WI38 (cell line): ENCODE measurements at regions not wholly inside any gene's neighbourhood (a gene's known extent, or its start where the extent isn't known, plus 50 kb on each side); places are given as distances from the start of the nearest gene placed in this dataset.

ENCODE experiments used
- H3K4me3 ChIP-seq: 2 replicates; pipeline ENCODE4 v1.5.1; 2011; ENCODE audit warnings: low read depth, mild to moderate bottlenecking, control low read depth, low read length
- TF ChIP-seq, protein P1 (sequence below): IDR thresholded peaks from 2 replicates; pipeline ENCODE4 v1.5.1; 2012; ENCODE audit warnings: low read depth, mild to moderate bottlenecking, control low read depth, low read length

DNA sequence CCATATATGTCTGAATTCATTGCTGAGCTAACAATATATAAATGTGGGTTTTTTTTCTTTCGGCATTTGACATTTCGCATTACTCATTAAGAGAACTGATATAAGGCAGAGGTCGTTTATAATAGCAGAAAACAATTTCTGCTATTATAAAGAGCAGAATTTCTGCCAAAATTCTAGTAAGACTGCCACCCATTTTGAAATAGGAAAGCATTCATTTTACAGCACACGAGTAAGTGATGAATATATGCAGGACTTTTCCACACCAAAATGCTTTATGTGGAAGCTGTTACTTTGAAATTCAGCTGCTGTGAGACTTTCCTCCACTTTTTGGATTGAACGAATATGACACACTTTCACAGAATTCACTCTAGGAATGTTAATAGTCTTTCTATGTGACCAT is 610.9 kb upstream of the MAN1A1 start:
- TF ChIP-seq, protein P1, sequence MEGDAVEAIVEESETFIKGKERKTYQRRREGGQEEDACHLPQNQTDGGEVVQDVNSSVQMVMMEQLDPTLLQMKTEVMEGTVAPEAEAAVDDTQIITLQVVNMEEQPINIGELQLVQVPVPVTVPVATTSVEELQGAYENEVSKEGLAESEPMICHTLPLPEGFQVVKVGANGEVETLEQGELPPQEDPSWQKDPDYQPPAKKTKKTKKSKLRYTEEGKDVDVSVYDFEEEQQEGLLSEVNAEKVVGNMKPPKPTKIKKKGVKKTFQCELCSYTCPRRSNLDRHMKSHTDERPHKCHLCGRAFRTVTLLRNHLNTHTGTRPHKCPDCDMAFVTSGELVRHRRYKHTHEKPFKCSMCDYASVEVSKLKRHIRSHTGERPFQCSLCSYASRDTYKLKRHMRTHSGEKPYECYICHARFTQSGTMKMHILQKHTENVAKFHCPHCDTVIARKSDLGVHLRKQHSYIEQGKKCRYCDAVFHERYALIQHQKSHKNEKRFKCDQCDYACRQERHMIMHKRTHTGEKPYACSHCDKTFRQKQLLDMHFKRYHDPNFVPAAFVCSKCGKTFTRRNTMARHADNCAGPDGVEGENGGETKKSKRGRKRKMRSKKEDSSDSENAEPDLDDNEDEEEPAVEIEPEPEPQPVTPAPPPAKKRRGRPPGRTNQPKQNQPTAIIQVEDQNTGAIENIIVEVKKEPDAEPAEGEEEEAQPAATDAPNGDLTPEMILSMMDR = no peak
- no peak overlapping the region for H3K4me3 ChIP-seq

DNA sequence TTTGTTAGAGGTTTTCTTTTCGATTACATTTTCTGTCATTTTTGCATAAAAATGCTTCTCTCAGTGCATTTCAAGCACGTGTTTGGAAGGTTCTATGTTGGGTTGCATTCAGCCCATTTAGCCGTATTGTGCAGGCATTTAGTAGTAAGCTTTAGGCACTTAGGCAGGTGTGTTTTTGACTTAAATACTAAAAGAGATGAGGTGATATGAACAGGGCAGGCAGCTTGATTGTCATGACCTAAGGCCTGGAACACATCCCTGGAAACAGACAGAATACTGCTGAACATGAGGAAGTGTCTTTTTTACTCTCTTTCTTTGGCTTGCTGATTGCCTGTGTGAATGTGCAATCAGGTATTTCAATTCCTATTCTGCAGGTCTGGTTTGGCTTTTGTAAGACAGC is 610.5 kb upstream of the MAN1A1 start:
- TF ChIP-seq, protein P1 = no peak
- no peak overlapping the region for H3K4me3 ChIP-seq

DNA sequence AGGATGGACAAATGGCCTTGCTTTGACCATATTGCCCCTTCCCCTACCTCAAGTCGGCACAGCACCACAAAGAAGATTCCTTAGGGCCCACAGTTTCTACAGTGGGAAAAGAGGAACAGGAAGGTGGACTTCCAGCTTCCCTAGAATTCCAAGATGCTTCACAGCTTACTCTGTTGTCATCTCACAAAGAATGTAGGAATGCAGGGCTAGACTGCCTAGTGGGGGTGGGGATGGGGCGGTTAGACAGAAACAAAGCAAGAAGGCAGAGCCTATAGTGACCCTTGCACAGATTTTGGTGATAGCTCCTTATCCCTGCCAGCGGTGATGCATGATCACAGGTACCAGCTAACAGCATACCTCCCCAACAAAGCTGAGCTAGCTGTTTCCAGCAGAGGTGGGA is 607.6 kb upstream of the MAN1A1 start:
- no peak overlapping the region for H3K4me3 ChIP-seq
- TF ChIP-seq, protein P1 = no peak

DNA sequence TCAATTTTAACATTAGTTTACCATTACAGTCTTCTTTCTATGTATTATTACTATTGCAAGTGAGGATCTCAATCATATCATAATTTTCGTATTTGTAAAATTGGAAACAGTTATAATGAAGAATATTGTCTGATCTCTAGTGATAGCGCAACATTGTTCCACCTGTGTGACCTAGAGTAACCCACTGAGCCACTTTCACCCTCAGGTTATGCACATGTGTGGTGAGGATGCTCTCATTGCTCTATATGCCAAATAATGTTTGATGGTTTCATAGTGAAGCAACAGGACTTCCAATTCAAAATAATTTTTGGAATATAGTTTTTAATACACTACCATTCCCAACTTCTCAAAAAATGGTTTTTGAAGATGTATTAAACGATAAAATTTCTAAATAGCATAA is 603.1 kb upstream of the MAN1A1 start:
- TF ChIP-seq, protein P1 = no peak
- H3K4me3 ChIP-seq = no peak overlapping the region

DNA sequence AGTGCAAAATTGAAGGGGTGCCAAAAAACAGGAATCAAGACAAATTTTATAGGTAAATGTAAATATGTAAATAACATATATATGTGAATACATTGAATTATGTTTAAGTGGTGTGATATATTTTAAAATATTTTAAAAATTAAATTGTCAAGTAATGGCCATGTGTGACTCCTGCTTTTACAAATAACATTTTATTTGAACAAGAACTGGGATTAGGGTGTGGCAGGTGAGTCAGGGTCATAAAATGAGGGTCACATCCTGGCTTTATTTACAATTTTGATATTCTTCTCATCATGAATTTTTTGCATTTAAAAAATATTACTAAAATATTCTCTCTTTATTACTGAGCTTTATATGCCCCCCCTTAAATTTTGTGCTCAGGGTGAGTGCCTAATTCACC is 601.1 kb upstream of the MAN1A1 start:
- H3K4me3 ChIP-seq = no peak overlapping the region
- TF ChIP-seq, protein P1 = no peak

DNA sequence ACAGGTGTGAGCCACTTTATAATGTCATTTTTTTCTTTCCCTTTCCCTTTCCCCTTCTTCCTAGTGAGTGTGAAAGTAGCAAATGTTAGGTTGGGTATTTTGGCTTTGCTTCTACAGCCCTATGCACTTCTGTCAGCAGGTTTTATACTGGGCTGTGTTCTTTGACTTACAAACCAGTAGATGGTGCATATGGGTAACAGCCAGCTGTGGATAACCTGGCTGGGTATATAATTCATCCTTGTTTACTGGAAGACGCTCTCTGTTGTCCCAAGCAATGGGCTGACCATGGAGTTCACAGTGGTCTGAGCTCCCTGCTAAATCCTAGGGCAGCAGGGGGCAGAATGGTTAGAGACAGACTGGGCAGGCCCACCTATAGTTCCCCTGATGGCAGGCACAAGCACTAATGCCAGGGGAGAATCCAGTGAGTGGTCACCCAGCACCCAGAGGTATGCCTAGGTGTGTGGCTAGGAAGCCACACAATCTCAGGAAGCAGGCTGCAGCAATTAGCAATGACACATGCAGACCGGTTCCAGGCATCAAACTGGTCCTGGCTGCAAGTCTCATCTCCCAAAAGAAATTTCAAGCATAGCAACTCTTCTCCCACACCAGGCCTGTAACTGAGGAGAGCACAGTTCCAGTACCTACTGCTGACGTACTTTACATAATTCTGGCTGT is 592.7 kb upstream of the MAN1A1 start:
- H3K4me3 ChIP-seq = no peak overlapping the region

DNA sequence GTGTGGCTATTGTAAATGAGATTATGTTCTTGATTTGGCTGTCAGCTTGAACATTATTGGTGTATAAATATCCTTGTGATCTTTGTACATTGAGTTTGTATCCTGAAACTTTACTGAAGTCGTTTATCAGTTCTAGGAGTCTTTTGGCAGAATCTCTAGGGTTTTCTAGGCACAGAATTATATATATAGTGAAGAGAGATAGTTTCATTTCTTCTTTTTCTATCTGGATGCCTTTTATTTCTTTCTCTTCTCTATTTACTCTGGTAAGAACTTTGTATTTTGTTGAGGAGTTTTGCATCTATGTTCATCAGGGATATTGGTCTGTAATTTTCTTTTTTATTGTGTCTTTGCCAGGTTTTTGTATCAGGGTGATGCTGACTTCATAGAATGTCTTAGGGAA is 589.2 kb upstream of the MAN1A1 start:
- TF ChIP-seq, protein P1 = no peak
- H3K4me3 ChIP-seq = no peak overlapping the region

More for the DNA sequence above, 592.7 kb upstream of the MAN1A1 start:
- TF ChIP-seq, protein P1 = no peak
